ENCODE measurements at regions not wholly inside any gene's neighbourhood (a gene's known extent, or its start where the extent isn't known, plus 50 kb on each side); places are given as distances from the start of the nearest gene placed in this dataset.

- H3K27me3 ChIP-seq (ENCODE audit: control insufficient read depth in 2 of 2, insufficient read depth in 2 of 2, low read length in 2 of 2), result no peaks in the 10 kb centered on the region
- DNase-seq (ENCODE audit: extremely low read depth in 1 of 4, low spot score in 3 of 4) (no peak), FAIRE-seq (no peak), ATAC-seq (no peak)
- H3K36me3 ChIP-seq (ENCODE audit: control insufficient read depth, insufficient read depth, low read length), result no peaks in the 10 kb centered on the region
- ChIA-PET POLR2A (no interaction called here), CTCF (ENCODE audit: low intra/inter-chr PET ratio) (no interaction called here)
- no peak overlapping the region for H2AFZ ChIP-seq (ENCODE audit: low read depth, low read length)
- no peak overlapping the region for H3K9ac ChIP-seq (ENCODE audit: insufficient read depth in 1 of 2, low read depth in 2 of 2, low read length in 2 of 2)
- no peaks in the 10 kb centered on the region for H3K9me1 ChIP-seq (ENCODE audit: control insufficient read depth, insufficient read depth, low read length)
- no peaks in the 10 kb centered on the region for H3K9me3 ChIP-seq (replicated peaks; ENCODE audit: control insufficient read depth, insufficient read depth, low read depth, low read length)
- no peaks in the 10 kb centered on the region for H4K20me1 ChIP-seq (replicated peaks; ENCODE audit: control insufficient read depth, insufficient read depth, low read length)
- TF ChIP-seq TEAD2 (tag; IDR thresholded peaks at IDR 0.05) (no peak), CBFA2T2 (conservative IDR thresholded peaks at IDR 0.05) (no peak), IFI16 (CRISPR knock-in tag; IDR thresholded peaks at IDR 0.05) (no peak), ILF3 (IDR thresholded peaks at IDR 0.05; ENCODE audit: borderline replicate concordance) (no peak)
- in situ Hi-C loops (cut with MboI) (no loop called here), intact Hi-C loops (cut with micrococcal nuclease) (no loop called here)
- no peak overlapping the region for H3K4me2 ChIP-seq (ENCODE audit: insufficient read depth, low read length)
- no peaks in the 10 kb centered on the region for H3K4me1 ChIP-seq (replicated peaks in 1 of 2; ENCODE audit: control insufficient read depth in 2 of 2, insufficient read depth in 2 of 2, low read length in 2 of 2)
- no TSS peak for BruUV-seq (replicated peaks)
- no peak overlapping the region for H3K4me3 ChIP-seq
- no peaks in the 10 kb centered on the region for H3K79me2 ChIP-seq (ENCODE audit: control insufficient read depth, insufficient read depth, low read length)
- H3K27ac ChIP-seq (ENCODE audit: extremely low read depth, low read depth, low read length), result no peak overlapping the region
- WGBS (ENCODE audit: insufficient coverage, low coverage, missing lambda C conversion rate), result 0% methylated on average over 2 of the region's 2 CpGs
These were observed 158.8 kb downstream of the AASDHPPT start for GRCh38 chr11:106236295-106236694.

- no peaks in the 10 kb centered on the region for H4K20me1 ChIP-seq (replicated peaks; ENCODE audit: control insufficient read depth, insufficient read depth, low read length)
- H3K4me1 ChIP-seq (replicated peaks in 1 of 2; ENCODE audit: control insufficient read depth in 2 of 2, insufficient read depth in 2 of 2, low read length in 2 of 2), result no peaks in the 10 kb centered on the region
- no peak overlapping the region for H3K4me3 ChIP-seq
- H3K9me3 ChIP-seq (replicated peaks; ENCODE audit: control insufficient read depth, insufficient read depth, low read depth, low read length), result no peaks in the 10 kb centered on the region
- no peak for TF ChIP-seq ZC3H4 (CRISPR knock-in tag; IDR thresholded peaks at IDR 0.05; ENCODE audit: borderline replicate concordance)
- TF ChIP-seq, protein P1, sequence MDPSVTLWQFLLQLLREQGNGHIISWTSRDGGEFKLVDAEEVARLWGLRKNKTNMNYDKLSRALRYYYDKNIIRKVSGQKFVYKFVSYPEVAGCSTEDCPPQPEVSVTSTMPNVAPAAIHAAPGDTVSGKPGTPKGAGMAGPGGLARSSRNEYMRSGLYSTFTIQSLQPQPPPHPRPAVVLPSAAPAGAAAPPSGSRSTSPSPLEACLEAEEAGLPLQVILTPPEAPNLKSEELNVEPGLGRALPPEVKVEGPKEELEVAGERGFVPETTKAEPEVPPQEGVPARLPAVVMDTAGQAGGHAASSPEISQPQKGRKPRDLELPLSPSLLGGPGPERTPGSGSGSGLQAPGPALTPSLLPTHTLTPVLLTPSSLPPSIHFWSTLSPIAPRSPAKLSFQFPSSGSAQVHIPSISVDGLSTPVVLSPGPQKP (CRISPR knock-in tag; IDR thresholded peaks at IDR 0.05), result no peak
- TF ChIP-seq MAFF (IDR thresholded peaks at IDR 0.05; ENCODE audit: low read length), result peak; percentile 71
- TF ChIP-seq C11orf30 (IDR thresholded peaks at IDR 0.05; ENCODE audit: low read depth), result peak; percentile 54
- no peak for TF ChIP-seq ZBTB7A (IDR thresholded peaks at IDR 0.05; ENCODE audit: borderline replicate concordance, control insufficient read depth, low read depth, low read length)
- TF ChIP-seq FOXM1 (IDR thresholded peaks at IDR 0.05; ENCODE audit: low read depth), result no peak
- no peak for TF ChIP-seq FOXM1 (CRISPR knock-in tag; IDR thresholded peaks at IDR 0.05; ENCODE audit: low read depth)
- no peak for TF ChIP-seq GATAD2A (IDR thresholded peaks at IDR 0.05)
- TF ChIP-seq HNRNPL (IDR thresholded peaks at IDR 0.05; ENCODE audit: low read depth, low read length), result no peak
- peak; percentile 82 for TF ChIP-seq ZNF316 (IDR thresholded peaks at IDR 0.05)
- peak; percentile 56 for TF ChIP-seq MAFG (tag; conservative IDR thresholded peaks at IDR 0.05)
- TF ChIP-seq DIDO1 (tag; IDR thresholded peaks at IDR 0.05; ENCODE audit: low read depth), result no peak
- TF ChIP-seq MAFK (IDR thresholded peaks at IDR 0.05; ENCODE audit: low read length), result peak; percentile 77
- no peaks in the 10 kb centered on the region for H3K27me3 ChIP-seq (ENCODE audit: control insufficient read depth in 2 of 2, insufficient read depth in 2 of 2, low read length in 2 of 2)
- H2AFZ ChIP-seq (ENCODE audit: low read depth, low read length), result no peak overlapping the region
- no peaks in the 10 kb centered on the region for H3K9me1 ChIP-seq (ENCODE audit: control insufficient read depth, insufficient read depth, low read length)
- H3K27ac ChIP-seq (ENCODE audit: extremely low read depth, low read depth, low read length), result no peak overlapping the region
- ChIA-PET POLR2A (no interaction called here), CTCF (ENCODE audit: low intra/inter-chr PET ratio) (no interaction called here)
- intact Hi-C loops (cut with micrococcal nuclease), result no loop called here
- ATAC-seq (no peak), DNase-seq (ENCODE audit: extremely low read depth in 1 of 4, low spot score in 3 of 4) (no peak), FAIRE-seq (no peak)
- H3K4me2 ChIP-seq (ENCODE audit: insufficient read depth, low read length), result no peak overlapping the region
- no peaks in the 10 kb centered on the region for H3K36me3 ChIP-seq (ENCODE audit: control insufficient read depth, insufficient read depth, low read length)
- 0% methylated on average over 1 of the region's 1 CpG for WGBS (ENCODE audit: insufficient coverage, low coverage, missing lambda C conversion rate)
- in situ Hi-C loops (cut with MboI), result no loop called here
- no peaks in the 10 kb centered on the region for H3K79me2 ChIP-seq (ENCODE audit: control insufficient read depth, insufficient read depth, low read length)
- BruUV-seq (replicated peaks), result no TSS peak
- H3K9ac ChIP-seq (ENCODE audit: insufficient read depth in 1 of 2, low read depth in 2 of 2, low read length in 2 of 2), result no peak overlapping the region
These were observed 161.4 kb downstream of the AASDHPPT start for GRCh38 chr11:106238704-106239360.

Data from K562 (cell line).